ENCODE measurements at regions not wholly inside any gene's neighbourhood (a gene's known extent, or its start where the extent isn't known, plus 50 kb on each side); places are given as distances from the start of the nearest gene placed in this dataset.
"Not testable (repeated sequence)": the region's sequence is repeated elsewhere in the genome, so short reads cannot be mapped to it uniquely, and the experiment has no call there.

GRCh38 chr3:191076903-191077552 is 122.0 kb upstream of the OSTN start:
- DNase-seq, result peak; percentile 2

GRCh38 chr3:191074511-191074910 is 124.5 kb upstream of the OSTN start:
- no peak for DNase-seq

- no peak for DNase-seq
Observed at GRCh38 chr3:191070762-191071403, 128.2 kb upstream of the OSTN start.

GRCh38 chr3:191070201-191070600 is 128.8 kb upstream of the OSTN start:
- peak; percentile 57 for DNase-seq

GRCh38 chr3:191068946-191069813 is 129.9 kb upstream of the OSTN start:
- no peak for DNase-seq

- DNase-seq, result no peak
Observed at GRCh38 chr3:191066669-191067068, 132.4 kb upstream of the OSTN start.

GRCh38 chr3:191065181-191065805 is 133.7 kb upstream of the OSTN start:
- peak; percentile 16 for DNase-seq

- DNase-seq, result peak; percentile 18
Observed at GRCh38 chr3:191051037-191051436, 148.0 kb upstream of the OSTN start.

GRCh38 chr3:191047930-191048329 is 151.1 kb upstream of the OSTN start:
- DNase-seq, result no peak

- DNase-seq, result no peak
Observed at GRCh38 chr3:191030929-191031328, 168.1 kb upstream of the OSTN start.

- DNase-seq, result no peak
Observed at GRCh38 chr3:191030491-191030890, 168.0 kb upstream of the GMNC start.

- DNase-seq, result no peak
Observed at GRCh38 chr3:191026746-191027145, 164.3 kb upstream of the GMNC start.

- no peak for DNase-seq
Observed at GRCh38 chr3:191020730-191021396, 158.4 kb upstream of the GMNC start.

GRCh38 chr3:191019855-191020254 is 157.4 kb upstream of the GMNC start:
- DNase-seq, result no peak

- not testable (repeated sequence) for DNase-seq
Observed at GRCh38 chr3:191015960-191016359, 153.5 kb upstream of the GMNC start.

- DNase-seq, result no peak
Observed at GRCh38 chr3:191008074-191008473, 145.6 kb upstream of the GMNC start.

- no peak for DNase-seq
Observed at GRCh38 chr3:191005790-191006189, 143.3 kb upstream of the GMNC start.

- no peak for DNase-seq
Observed at GRCh38 chr3:191003742-191004141, 141.2 kb upstream of the GMNC start.

- no peak for DNase-seq
Observed at GRCh38 chr3:190996181-190996775, 133.8 kb upstream of the GMNC start.

- no peak for DNase-seq
Observed at GRCh38 chr3:190995156-190995555, 132.7 kb upstream of the GMNC start.

GRCh38 chr3:190990898-190991297 is 128.4 kb upstream of the GMNC start:
- DNase-seq, result no peak

GRCh38 chr3:190989218-190989617 is 126.7 kb upstream of the GMNC start:
- DNase-seq, result no peak

All from fibroblast of skin of scalp (primary cell).